Hepatocyte (in vitro differentiated cells): ENCODE measurements at regions not wholly inside any gene's neighbourhood (a gene's known extent, or its start where the extent isn't known, plus 50 kb on each side); places are given as distances from the start of the nearest gene placed in this dataset.

Experiments
- CTCF ChIP-seq: fragments of 200-600 bp; sonication (generic); IDR thresholded peaks from 2 replicates; pipeline ENCODE4 v1.5.1; 2016; ENCODE audit warnings: antibody characterized with exemption, mild to moderate bottlenecking; ENCODE audit not compliant: poor library complexity
- EZH2 ChIP-seq: fragments of 200-600 bp; sonication (generic); IDR thresholded peaks from 2 replicates; pipeline ENCODE4 v1.6.1; 2016; ENCODE audit warnings: antibody characterized with exemption, mild to moderate bottlenecking, borderline replicate concordance

GRCh38 chr4:123553733-123554637 is 157.4 kb downstream of the SPRY1 start:
- TF ChIP-seq EZH2 (no peak), CTCF (peak; percentile 17)
